ENCODE measurements at regions not wholly inside any gene's neighbourhood (a gene's known extent, or its start where the extent isn't known, plus 50 kb on each side); places are given as distances from the start of the nearest gene placed in this dataset.

DNA sequence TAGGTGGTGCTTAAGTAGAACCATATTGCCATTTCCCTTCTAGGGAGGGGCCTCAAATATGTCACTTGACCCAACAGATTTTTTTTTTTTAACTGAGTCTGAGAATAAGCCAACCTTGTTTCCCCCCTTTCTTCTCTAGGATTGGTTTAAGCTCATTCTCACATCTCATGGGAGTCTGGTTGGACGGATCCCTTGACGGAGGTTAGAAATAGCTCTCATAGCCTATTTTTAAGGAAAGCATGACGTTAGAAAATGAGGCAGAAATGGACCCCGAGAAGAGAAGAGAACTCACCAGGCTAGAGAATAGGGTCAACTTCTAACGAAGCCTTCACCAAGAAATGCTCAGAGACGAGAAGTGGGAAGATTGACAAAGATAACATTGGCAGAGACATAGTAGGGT, 95.1 kb upstream of the ZFHX3 start:
- no peak overlapping the region for H2AFZ ChIP-seq (ENCODE audit: low read length)
- peaks cover 0 to 48% of the 10 kb centered on the region in 2 experiments; a peak in 3 of 5 replicates for H3K27me3 ChIP-seq (ENCODE audit: control insufficient read depth in 1 of 2, insufficient read depth in 2 of 2, low read length in 2 of 2)
- DNase-seq (ENCODE audit: low spot score), result no peak
- no peak for ATAC-seq
- H3K4me3 ChIP-seq (replicated peaks in 1 of 3; ENCODE audit: insufficient read depth in 1 of 3, low read depth in 2 of 3, low read length in 3 of 3), result no peak overlapping the region
- 35% methylated on average over 6 of the region's 6 CpGs for WGBS (ENCODE audit: low lambda C conversion rate)
- no peaks in the 10 kb centered on the region for H3K9me3 ChIP-seq (ENCODE audit: low read length)
- H3K36me3 ChIP-seq (replicated peaks in 1 of 2; ENCODE audit: control insufficient read depth in 1 of 2, insufficient read depth in 2 of 2, low read length in 2 of 2), result no peaks in the 10 kb centered on the region
- H3K27ac ChIP-seq (ENCODE audit: extremely low read length, insufficient read depth, low read length), result no peak overlapping the region
- H3K9ac ChIP-seq (ENCODE audit: insufficient read depth, low read depth, low read length), result no peak overlapping the region
- ChIA-PET CTCF (ENCODE audit: low intra/inter-chr PET ratio, low total read pairs) (no interaction called here), POLR2A (no interaction called here)
- TF ChIP-seq PPARG (CRISPR knock-in tag; conservative IDR thresholded peaks at IDR 0.05), result no peak
- no peak for TF ChIP-seq DNMT1 (CRISPR knock-in tag; IDR thresholded peaks at IDR 0.05)
- no peak for TF ChIP-seq SRSF9 (IDR thresholded peaks at IDR 0.05; ENCODE audit: borderline replicate concordance, insufficient read depth, low read depth, low read length, poor library complexity, severe bottlenecking)
- TF ChIP-seq ZNF503 (CRISPR knock-in tag; IDR thresholded peaks at IDR 0.05), result no peak
- TF ChIP-seq RXRB (CRISPR knock-in tag; IDR thresholded peaks at IDR 0.05; ENCODE audit: borderline replicate concordance), result no peak
- TF ChIP-seq ZFP90 (CRISPR knock-in tag; IDR thresholded peaks at IDR 0.05; ENCODE audit: borderline replicate concordance), result no peak
- TF ChIP-seq, protein P1, sequence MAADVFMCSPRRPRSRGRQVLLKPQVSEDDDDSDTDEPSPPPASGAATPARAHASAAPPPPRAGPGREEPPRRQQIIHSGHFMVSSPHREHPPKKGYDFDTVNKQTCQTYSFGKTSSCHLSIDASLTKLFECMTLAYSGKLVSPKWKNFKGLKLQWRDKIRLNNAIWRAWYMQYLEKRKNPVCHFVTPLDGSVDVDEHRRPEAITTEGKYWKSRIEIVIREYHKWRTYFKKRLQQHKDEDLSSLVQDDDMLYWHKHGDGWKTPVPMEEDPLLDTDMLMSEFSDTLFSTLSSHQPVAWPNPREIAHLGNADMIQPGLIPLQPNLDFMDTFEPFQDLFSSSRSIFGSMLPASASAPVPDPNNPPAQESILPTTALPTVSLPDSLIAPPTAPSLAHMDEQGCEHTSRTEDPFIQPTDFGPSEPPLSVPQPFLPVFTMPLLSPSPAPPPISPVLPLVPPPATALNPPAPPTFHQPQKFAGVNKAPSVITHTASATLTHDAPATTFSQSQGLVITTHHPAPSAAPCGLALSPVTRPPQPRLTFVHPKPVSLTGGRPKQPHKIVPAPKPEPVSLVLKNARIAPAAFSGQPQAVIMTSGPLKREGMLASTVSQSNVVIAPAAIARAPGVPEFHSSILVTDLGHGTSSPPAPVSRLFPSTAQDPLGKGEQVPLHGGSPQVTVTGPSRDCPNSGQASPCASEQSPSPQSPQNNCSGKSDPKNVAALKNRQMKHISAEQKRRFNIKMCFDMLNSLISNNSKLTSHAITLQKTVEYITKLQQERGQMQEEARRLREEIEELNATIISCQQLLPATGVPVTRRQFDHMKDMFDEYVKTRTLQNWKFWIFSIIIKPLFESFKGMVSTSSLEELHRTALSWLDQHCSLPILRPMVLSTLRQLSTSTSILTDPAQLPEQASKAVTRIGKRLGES (CRISPR knock-in tag; IDR thresholded peaks at IDR 0.05; ENCODE audit: borderline replicate concordance), result no peak
- no peak for TF ChIP-seq SETDB1 (CRISPR knock-in tag; IDR thresholded peaks at IDR 0.05; ENCODE audit: borderline replicate concordance)
- TF ChIP-seq ZBTB10 (CRISPR knock-in tag; IDR thresholded peaks at IDR 0.05; ENCODE audit: borderline replicate concordance), result no peak
- TF ChIP-seq TEAD3 (CRISPR knock-in tag; optimal IDR thresholded peaks at IDR 0.05; ENCODE audit: borderline replicate concordance), result no peak
- no peak for TF ChIP-seq CCAR2 (optimal IDR thresholded peaks at IDR 0.05; ENCODE audit: low read depth, low read length)
- no peak for TF ChIP-seq ZNF124 (CRISPR knock-in tag; IDR thresholded peaks at IDR 0.05)
- TF ChIP-seq TBX2 (CRISPR knock-in tag; IDR thresholded peaks at IDR 0.05; ENCODE audit: borderline replicate concordance), result no peak
- TF ChIP-seq ZMAT3 (CRISPR knock-in tag; conservative IDR thresholded peaks at IDR 0.05), result no peak
- no peak for TF ChIP-seq MNT (IDR thresholded peaks at IDR 0.05)
- intact Hi-C loops (cut with micrococcal nuclease; ENCODE audit: unreplicated experiment), result no loop called here
- H3K4me1 ChIP-seq (ENCODE audit: insufficient read depth, low read length), result peaks cover 40% of the 10 kb centered on the region
- no peaks in the 10 kb centered on the region for H3K79me2 ChIP-seq (ENCODE audit: insufficient read depth, low read length)
- BruUV-seq (replicated peaks), result no TSS peak
- no peak for FAIRE-seq
- no peaks in the 10 kb centered on the region for H4K20me1 ChIP-seq (ENCODE audit: insufficient read depth, low read length)
- H3K4me2 ChIP-seq (ENCODE audit: low read depth, low read length), result peak overlapping the region; percentile 62
- in situ Hi-C loops (cut with HindIII; ENCODE audit: extremely low pct_ligation_motif_present, low pct_unique_long_range_greater_than_20kb), result no loop called here

Measured in HepG2 (cell line).